Skeletal muscle cell (primary cell): ENCODE measurements at regions not wholly inside any gene's neighbourhood (a gene's known extent, or its start where the extent isn't known, plus 50 kb on each side); places are given as distances from the start of the nearest gene placed in this dataset.

ENCODE experiments used
- DNase-seq: peaks from one replicate; pipeline ENCODE4 v3.0.0-alpha.2; 2010; ENCODE audit warnings: low read depth
- H3K4me3 ChIP-seq: 2 replicates; pipeline ENCODE4 v1.5.1; 2011; ENCODE audit warnings: low read depth, mild to moderate bottlenecking, control low read depth, low read length, moderate library complexity

DNA sequence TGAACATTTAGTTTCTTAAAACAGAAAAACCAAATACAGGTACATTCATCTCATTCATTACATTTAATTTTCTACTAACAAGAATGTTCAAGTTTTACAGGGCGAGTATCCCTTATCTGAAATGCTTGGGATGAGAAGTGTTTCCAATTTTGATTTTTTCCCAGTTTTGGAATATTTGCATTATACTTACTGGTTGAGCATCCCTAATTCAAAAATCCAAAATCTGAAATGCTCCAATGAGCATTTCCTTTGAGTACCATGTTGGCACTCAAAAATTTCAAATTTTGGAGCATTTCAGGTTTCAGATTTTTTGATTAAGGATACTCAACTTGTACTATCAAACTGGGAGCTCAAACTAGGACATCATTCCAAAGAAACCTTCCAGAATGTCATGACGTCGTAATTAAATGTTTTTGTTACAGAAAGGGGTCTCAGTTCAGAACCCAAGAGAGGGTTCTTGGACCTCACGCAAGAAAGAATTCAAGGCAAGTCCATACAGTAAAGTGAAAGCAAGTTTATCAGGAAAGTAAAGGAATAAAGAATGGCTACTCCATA, 90.8 kb upstream of the PIK3CG start:
- DNase-seq = no peak
- no peak overlapping the region for H3K4me3 ChIP-seq

DNA sequence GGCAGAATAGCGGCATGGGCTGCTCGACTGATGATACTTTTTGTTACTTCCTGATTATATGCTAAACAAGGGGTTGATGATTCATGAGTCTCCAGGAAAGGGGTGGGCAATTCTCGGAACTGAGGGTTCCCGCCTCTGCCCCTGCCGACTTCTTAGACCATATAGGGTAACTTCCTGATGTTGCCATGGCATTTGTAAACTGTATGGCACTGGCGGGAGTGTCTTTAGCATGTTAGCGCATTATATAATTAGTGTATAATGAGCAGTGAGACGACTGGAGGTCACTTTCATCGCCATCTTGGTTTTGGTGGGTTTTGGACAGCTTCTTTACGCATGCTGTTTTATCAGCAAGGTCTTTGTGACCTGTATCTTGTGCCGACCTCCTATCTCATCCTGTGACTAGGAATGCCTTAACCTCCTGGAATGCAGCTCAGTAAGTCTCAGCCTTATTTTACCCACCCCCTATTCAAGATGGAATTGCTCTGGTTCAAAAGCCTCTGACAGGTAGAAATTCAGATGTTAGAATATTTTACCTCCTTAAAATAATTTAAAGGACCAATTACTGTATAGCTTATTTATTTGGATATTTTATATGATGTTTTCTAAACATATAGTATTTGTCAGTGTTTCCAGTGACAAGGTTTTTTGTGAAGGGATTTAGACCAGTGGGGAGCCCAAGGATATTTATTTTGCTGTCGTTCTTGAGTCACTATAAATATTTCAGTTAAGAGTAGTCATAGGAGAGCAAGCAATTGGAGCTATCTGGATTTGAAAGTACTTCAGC, 90.1 kb upstream of the PIK3CG start:
- no peak overlapping the region for H3K4me3 ChIP-seq
- DNase-seq = no peak

DNA sequence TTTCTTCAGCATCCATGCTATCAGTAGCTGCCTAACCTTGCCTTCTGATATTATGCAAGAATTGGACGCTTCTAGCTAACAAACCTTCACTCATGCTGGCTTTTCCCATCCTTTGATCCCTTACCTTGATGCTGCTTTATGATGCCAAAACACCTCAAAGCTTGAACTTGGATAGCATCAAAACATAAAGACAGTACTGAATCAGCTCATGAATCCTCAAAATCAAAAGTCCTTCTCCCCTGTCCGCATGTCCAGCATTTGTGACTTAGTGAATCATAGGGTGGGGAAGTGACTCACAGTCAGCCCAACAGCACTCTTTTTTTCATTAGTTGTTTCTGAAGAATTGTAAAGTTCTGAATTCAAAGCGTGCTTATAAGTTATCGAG, 89.5 kb upstream of the PIK3CG start:
- DNase-seq = peak; percentile 41
- H3K4me3 ChIP-seq = no peak overlapping the region

DNA sequence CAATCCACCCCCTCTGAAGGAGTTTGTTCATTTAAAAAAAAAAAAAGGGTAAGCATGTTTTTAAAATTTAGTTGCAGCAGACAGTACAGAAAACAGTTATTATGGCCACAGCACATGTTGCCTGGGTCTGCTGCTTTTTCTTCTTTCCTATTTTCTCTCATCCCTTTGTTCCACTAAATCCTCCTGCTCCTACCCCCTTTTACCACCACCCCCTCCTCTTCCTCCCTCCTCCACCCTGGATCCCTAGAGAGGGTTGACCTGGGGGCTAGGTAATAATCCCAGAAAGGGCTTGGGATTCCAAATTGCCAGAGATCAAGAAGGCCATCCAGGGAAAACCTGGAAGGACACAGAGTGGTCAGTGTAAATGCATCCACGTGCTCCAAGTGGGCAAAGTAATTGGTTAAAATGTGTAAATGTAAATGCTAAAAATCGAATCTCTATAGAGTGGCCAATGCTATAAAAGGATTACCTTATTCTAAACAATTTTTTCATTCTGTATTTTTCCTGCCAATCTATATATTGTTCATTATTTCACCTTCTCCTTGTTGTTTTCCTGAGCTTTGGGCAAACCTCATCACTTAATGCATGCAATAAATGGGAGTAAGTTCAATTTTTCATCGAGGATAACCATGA, 89.0 kb upstream of the PIK3CG start:
- DNase-seq = no peak
- H3K4me3 ChIP-seq = no peak overlapping the region

DNA sequence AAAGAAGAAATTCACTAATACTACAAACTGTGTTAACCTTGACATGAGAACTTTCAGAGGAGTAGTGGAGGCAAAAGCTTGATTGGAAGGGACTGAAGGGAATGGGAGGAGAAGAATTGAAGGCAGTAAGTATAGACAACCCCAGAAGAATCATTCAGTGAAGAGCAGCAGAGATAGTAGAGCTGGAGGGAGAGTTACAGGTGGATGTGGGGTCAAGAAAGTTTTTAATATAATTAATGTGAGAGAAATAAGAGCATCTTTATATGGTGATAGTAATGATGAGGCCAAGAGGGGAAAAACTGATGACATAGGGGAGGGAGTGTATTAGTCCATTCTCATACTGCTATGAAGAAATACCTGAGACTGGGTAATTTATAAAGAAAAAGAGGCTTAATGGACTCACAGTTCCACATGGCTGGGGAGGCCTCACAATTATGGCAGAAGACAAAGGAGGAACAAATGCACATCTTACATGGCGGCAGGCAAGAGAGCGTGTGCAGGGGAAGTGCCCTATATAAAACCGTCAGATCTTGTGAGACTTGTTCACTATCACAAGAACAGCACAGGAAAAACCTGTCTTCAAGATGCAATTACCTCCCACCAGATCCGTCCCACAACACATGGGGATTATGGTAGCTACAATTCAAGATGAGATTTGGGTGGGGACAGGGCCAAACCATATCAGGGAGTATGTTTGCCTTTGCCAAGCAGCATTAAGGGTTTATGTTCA, 88.3 kb upstream of the PIK3CG start:
- no peak overlapping the region for H3K4me3 ChIP-seq
- no peak for DNase-seq

DNA sequence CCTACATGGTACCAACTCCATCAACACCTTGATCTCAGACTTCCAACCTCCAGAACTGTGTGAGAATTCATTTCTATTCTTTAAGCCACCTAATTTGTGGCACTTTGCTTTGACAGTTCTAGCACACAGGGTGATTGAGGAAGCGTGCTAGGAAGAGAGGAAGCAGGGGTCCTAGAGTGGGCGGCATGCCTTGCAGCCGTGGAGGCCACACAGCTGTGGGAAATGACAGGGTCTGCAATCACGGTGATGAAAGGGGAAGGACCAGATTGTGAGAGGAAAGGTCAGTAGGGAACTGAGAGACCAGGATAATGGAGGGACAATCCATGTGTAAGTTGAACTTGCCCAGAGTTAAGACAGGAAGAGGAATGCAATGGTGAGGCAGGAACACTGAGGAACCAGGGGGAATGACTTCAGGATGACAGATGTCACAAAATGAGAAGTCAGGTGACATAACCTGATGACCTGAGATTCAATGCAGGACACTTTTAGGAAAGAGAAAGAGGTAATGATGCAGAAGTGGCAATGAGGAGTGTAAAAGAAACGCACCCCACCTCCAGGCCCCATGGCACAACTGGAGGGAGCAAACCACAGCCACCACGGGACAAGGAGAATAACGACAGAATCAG, 87.3 kb upstream of the PIK3CG start:
- DNase-seq = no peak
- H3K4me3 ChIP-seq = no peak overlapping the region

DNA sequence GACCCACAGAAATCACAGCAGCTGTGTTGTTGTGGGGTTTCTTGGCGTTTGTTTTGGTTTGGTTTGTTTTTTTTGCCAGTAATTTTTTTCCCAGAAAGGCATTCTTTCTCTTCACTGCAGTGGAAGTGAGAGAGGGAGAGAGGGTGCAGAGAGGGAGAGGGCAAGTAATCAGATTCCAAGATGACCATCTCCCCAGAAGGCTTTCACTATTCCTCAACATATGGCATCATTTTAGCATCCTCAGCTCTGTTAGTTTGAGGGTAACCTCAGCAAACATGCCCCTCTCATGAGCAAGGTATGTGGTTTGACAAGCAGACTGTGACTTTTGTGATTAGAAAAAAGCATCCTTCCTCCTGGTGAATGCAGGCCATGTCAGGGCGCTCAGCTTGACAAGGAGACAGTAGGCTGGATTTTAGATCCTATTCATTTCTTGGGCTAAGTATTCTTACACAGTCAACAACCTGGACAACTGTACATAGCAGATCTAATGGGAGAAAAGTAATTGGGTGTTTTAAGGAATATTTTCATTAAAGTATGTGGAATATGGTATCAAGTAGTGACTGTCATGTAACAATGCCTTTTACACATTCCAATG, 86.3 kb upstream of the PIK3CG start:
- no peak for DNase-seq

DNA sequence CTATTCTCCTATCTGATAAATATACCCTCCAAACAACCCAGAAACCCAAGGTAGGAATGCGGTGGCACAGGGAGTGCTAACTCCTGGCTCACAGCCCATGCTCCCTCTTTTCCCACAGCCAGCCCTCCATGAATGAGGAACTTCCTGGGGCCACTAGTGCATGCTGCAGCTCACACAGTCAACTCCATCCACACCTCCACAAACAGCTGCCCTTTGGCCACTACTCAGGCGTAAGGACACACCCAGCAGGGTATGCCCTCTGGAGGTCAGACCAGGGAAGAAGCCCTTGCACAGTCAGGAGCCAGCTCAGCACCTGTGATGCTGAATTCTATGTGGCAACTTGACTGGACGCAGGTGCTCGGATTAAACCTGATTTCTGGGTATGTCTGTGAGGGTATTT, 85.2 kb upstream of the PIK3CG start:
- H3K4me3 ChIP-seq = no peak overlapping the region
- DNase-seq = no peak

More for the DNA sequence above, 86.3 kb upstream of the PIK3CG start:
- H3K4me3 ChIP-seq = no peak overlapping the region

DNA sequence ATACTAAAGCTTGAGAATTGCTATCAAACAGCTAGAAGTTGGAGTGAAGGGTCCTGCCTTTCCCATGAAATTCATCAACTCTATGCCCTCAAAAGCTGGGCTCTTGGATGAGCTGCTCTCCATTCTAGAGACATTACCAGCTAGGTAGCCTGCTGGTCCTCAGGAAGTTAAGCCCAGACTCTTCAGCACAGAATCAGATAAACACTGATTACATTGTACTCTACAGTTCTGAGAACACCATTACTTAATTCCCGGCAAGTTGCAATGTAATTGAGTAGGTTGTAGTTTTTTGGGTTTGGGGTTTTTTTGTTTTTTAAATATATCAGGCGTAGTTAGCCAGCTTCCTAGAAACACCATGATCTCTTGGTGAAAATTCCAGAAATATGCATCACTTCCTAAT, 84.1 kb upstream of the PIK3CG start:
- no peak overlapping the region for H3K4me3 ChIP-seq
- no peak for DNase-seq

DNA sequence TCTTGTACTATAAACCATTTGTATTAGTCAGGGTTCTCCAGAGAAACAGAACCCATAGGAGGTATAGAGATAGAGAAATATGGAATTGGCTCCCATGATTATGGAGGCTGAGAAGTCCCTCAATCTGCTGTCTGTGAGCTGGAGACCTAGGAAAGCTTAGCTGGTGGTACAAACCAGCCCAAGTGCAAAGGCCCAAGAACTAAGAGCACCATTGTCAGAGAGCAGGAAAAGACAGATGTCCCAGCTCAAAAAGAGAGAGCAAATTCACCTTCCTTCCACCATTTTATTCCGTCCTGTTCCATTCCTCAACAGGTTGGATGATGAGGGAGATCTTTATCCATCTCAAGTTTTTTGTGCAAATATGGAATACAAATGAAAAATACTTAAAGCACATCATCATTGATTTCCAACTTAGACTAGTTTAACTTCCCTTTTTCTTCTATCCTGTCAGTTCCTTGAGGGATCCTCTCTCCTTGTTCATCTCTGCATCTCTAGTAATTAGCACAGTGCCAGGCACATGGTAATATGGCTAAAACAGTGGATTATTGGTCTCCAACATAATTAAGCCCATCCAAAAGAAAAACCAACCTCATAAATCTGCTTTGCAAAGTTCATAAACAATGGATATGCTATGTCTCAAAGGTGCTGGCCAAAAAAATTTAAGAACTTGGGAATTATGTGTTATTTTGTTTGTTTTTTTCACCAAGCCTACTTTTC, 83.1 kb upstream of the PIK3CG start:
- DNase-seq = no peak
- no peak overlapping the region for H3K4me3 ChIP-seq

DNA sequence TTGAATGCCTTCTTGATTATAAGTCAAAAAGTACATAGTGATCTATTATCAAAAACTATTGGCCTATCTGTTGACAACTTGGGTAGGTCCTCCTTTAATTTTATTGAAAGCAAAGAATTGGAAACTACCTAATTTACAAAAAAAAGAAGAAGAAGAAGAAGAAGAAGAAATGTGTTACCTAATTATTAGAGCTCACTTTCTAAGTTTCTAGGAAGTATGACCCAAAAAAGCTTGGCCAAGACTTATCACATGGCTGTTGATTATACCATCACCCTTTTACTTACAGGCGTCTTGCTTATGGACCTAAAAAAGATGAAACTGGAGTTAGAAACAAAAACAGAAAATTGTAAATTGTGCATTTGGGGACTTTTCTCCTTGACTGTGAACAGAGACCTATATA, 81.8 kb upstream of the PIK3CG start:
- no peak for DNase-seq
- no peak overlapping the region for H3K4me3 ChIP-seq

DNA sequence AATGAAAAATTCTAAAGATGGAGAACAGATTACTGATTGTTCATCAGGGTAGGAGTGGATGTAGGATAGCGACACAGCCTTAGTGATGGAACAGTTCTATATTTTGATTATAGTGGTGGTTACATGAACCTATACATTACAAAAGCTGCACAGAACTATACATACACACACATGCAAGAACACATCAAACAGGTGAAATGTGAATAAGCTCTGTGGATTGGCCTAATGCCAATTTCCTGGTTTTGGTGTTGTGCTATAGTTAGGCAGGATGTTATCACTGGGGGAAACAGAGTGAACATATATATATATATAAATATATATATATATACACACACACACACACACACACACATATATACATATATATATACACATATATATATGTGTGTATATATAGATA, 76.4 kb upstream of the PIK3CG start:
- DNase-seq = no peak
- no peak overlapping the region for H3K4me3 ChIP-seq

DNA sequence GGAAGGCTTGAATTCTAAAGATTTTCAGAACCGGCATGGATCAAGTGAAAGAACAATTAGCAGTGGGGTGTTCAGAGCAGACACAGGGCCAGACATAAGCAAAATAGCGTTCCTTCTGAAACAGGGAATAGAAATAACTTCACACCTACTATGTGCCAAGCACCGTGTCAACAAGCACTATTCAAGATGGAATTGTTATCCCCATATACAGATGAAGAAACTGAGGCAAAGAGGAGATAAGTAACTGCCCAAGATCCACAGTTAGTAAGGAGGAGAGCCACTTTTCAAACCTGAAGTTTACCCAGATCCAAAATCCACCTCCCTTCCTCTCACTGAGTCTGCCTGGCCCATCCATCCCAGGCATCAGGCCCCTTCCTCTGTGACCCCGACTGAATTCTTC, 73.6 kb upstream of the PIK3CG start:
- H3K4me3 ChIP-seq = no peak overlapping the region
- DNase-seq = no peak

DNA sequence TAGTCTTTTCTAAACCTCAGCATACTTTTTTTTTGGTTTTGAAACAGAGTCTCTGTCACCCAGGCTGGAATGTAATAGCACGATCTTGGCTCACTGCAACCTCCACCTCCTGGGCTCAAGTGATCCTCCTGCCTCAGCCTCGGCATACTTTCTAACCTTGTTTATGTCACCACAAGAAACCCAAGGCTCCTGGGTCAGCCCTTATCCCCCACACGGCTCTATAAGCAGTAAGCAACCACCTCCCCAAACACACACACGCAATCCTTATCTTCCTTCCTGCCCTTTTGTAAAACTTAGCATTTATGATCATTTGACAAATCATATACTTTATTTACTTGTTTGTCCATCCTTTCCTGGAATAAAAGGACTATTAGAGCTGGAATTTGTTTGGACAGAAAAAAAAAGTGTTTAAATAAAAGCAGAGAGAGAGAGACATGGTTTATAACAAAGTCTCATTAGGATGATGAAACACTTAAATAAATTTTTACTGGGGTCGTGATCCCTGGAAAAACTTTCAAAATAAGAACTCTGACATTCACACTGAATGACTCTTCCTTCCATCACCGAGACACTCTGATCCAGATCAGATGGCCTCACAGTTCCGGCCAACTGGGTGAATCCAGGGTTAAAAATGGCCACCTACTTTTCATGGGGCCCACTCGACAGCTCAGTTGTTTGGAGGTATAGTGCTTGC, 72.7 kb upstream of the PIK3CG start:
- H3K4me3 ChIP-seq = no peak overlapping the region
- no peak for DNase-seq

DNA sequence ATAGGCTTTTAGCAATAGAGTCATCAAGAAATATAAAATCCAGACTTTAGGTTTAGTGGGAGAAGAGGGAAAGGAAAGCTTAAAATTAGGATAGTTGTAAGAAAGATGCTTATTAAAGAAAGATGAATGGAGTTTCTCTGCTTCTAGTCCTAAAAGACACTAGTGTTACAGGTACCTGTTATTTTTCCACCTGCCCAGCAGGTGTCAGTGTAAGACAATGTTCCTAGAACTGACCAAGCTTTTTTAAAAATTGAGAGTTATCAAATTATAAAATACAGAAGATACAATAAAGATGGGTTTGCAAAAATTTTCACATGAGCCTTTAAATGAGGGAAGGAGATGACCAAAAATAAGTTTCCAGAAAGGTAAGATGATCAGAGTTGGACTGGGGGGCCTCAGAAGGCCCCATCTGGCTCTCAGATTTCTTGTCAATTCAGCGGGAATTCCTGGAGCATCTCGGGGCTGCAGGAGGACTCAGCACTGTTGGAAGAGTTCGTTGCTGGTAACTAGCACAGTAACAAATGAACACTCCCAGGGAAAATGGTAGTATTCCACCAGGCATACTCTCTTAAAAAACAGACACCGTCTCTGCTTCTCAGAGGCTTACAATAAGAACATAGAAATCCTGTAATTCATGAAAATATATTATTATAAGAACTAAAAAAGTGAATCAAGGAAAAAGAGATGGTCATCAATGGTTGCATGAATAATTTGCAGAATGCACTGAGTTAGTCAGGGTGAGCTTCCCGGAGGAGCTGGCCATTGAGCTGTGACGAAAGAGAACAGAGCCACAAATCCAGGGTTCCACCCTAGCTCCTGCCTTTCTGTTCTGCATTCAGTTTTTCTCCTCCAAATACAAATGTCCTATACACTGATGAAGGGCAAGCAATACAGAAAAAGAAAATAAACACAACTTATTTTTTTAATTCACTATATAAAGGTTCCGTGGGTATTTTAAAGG, 71.8 kb upstream of the PIK3CG start:
- DNase-seq = no peak
- H3K4me3 ChIP-seq = no peak overlapping the region

DNA sequence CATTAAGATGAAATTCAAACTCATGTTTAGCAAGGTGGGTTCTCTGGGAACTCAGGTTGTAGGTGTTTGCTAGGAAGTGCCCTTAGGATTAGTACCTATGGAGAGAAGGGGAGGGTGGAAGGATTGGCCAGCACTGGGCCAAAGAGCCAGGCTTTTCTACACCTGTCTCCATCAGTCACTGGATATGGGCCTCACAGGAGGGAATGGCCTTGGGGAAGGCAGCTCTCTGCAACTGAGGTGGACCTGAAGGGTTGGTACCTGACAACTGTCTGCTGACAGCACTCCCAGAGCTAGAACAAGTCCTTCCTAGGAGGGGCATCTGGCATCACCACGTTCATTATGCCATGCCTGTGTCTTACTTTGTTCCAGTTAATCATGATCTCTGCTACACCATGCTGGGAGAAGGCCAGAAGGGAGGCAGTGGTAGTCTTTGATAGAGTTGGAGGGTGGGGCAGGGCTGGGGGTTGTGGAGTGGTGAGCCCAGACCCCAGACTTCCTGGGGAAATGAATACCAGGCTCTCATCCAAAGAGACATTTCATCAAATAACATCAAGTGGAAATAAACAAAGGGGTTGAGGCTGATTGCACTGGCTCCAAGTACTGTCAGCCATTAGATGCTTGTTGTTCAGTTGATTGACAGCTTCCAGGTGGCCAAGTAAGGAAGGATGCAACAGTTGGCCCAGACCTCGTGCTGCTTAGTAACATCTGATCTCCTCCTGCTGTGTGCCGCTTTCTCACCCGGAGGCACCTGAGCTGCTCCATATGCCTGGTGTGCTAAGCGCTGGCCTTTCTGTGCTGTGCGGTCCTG, 70.6 kb upstream of the PIK3CG start:
- H3K4me3 ChIP-seq = no peak overlapping the region
- DNase-seq = no peak
